22Rv1 (cell line): ENCODE measurements at regions not wholly inside any gene's neighbourhood (a gene's known extent, or its start where the extent isn't known, plus 50 kb on each side); places are given as distances from the start of the nearest gene placed in this dataset.

Experiments
- ZFX ChIP-seq: fragments of 450-650 bp; IDR thresholded peaks from 2 replicates; pipeline ENCODE4 v1.6.1; 2017; ENCODE audit warnings: antibody characterized with exemption, borderline replicate concordance
- TF ChIP-seq, protein P1 (sequence below): fragments of 450-650 bp; IDR thresholded peaks from 2 replicates; pipeline ENCODE4 v1.5.1; 2017; ENCODE audit warnings: mild to moderate bottlenecking

DNA sequence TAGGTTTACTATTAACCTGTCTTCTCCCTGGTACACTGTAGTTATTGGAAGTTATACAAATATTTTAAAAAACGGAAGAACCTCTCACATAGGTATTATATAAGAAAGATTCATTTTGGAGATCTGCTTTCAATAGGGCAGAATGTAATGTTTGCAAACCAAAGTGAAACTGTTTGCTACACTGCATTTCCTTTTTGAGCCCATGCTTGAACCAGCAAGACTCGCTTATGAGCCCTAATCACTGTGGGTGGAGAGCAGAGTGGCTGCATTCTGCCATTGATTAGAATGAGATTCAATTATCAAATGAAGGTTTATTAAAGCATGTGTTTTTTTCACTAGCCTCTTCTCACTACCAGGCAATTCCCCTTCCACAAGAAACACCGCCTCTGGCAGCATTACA is 589.7 kb downstream of the CDH11 start:
- TF ChIP-seq, protein P1, sequence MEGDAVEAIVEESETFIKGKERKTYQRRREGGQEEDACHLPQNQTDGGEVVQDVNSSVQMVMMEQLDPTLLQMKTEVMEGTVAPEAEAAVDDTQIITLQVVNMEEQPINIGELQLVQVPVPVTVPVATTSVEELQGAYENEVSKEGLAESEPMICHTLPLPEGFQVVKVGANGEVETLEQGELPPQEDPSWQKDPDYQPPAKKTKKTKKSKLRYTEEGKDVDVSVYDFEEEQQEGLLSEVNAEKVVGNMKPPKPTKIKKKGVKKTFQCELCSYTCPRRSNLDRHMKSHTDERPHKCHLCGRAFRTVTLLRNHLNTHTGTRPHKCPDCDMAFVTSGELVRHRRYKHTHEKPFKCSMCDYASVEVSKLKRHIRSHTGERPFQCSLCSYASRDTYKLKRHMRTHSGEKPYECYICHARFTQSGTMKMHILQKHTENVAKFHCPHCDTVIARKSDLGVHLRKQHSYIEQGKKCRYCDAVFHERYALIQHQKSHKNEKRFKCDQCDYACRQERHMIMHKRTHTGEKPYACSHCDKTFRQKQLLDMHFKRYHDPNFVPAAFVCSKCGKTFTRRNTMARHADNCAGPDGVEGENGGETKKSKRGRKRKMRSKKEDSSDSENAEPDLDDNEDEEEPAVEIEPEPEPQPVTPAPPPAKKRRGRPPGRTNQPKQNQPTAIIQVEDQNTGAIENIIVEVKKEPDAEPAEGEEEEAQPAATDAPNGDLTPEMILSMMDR: no peak
- TF ChIP-seq ZFX: no peak
